H1 (cell line): ENCODE measurements at regions not wholly inside any gene's neighbourhood (a gene's known extent, or its start where the extent isn't known, plus 50 kb on each side); places are given as distances from the start of the nearest gene placed in this dataset.

ENCODE experiments used
- CTCF ChIA-PET: fragments of 300-600 bp; sonication (Branson Sonifier 250); formaldehyde crosslinking; loops from one replicate; lab custom pipeline; 2021; ENCODE audit not compliant: partially characterized antibody; lab: Charles Lee
- POLR2A ChIA-PET: fragments of 300-600 bp; sonication (Branson Sonifier 250); formaldehyde crosslinking; loops from one replicate; lab custom pipeline; 2021; ENCODE audit warnings: inconsistent platforms; ENCODE audit not compliant: partially characterized antibody; lab: Charles Lee
- DNase-seq, 2 experiments: peaks; one replicate each; pipeline versions ENCODE4 v3.0.0 to v3.0.0-alpha.2; 2010 to 2022; ENCODE audit warnings: low spot score in 2 of 2, low read depth in 1 of 2, mixed read lengths in 1 of 2
- FAIRE-seq: peaks from 2 replicates; lab custom pipeline; 2011; peaks lifted over from hg19 to GRCh38; lab: Jason Lieb, UNC
- H2AFZ ChIP-seq: 2 replicates; pipeline ENCODE4 v1.8.1; 2012; ENCODE audit warnings: low read length, inconsistent platforms
- H2AK5ac ChIP-seq: 2 replicates; pipeline ENCODE4 v1.6.1; 2013; ENCODE audit warnings: low read depth, low read length
- H2BK120ac ChIP-seq: replicated peaks from 2 replicates; pipeline ENCODE3; 2013; ENCODE audit warnings: low read depth, low read length, inconsistent platforms
- H2BK12ac ChIP-seq: 2 replicates; pipeline ENCODE4 v1.6.1; 2013; ENCODE audit warnings: low read depth, low read length
- H2BK15ac ChIP-seq: 2 replicates; pipeline ENCODE4 v1.6.1; 2013; ENCODE audit warnings: low read length
- H2BK20ac ChIP-seq: 2 replicates; pipeline ENCODE4 v1.6.1; 2013; ENCODE audit warnings: low read length
- H2BK5ac ChIP-seq: 2 replicates; pipeline ENCODE4 v1.6.1; 2013; ENCODE audit warnings: low read depth, low read length
- H3K14ac ChIP-seq: 2 replicates; pipeline ENCODE4 v1.6.1; 2013; ENCODE audit warnings: inconsistent platforms; ENCODE audit not compliant: insufficient read length
- H3K18ac ChIP-seq: 2 replicates; pipeline ENCODE4 v1.6.1; 2013; ENCODE audit warnings: low read length; ENCODE audit errors: extremely low read depth
- H3K23ac ChIP-seq: 2 replicates; pipeline ENCODE4 v1.6.1; 2013; ENCODE audit warnings: inconsistent platforms; ENCODE audit not compliant: insufficient read length
- H3K23me2 ChIP-seq: 2 replicates; pipeline ENCODE4 v1.6.1; 2013; ENCODE audit warnings: low read depth, low read length
- H3K27ac ChIP-seq: 2 replicates; pipeline ENCODE4 v1.6.1; 2011; ENCODE audit warnings: low read depth, low read length, inconsistent platforms
- H3K27me3 ChIP-seq, 4 experiments: replicated peaks in 1 of 4; 1 replicate in 1 of 4; 2 replicates in 3 of 4; pipeline versions ENCODE4 v1.6.1 to v1.8.1; 2011 to 2013; ENCODE audit warnings: low read length in 3 of 4, mild to moderate bottlenecking in 3 of 4, inconsistent platforms in 2 of 4, mixed read lengths in 2 of 4, moderate library complexity in 1 of 4; ENCODE audit not compliant: control insufficient read depth in 3 of 4, insufficient read depth in 3 of 4; ENCODE audit errors: extremely low read depth in 1 of 4
- H3K36me3 ChIP-seq, 4 experiments: 2 replicates each; pipeline versions ENCODE4 v1.6.1 to v1.8.1; 2011 to 2013; ENCODE audit warnings: mild to moderate bottlenecking in 4 of 4, low read length in 3 of 4, moderate library complexity in 2 of 4, control low read depth in 1 of 4, inconsistent platforms in 1 of 4; ENCODE audit not compliant: insufficient read depth in 4 of 4, control insufficient read depth in 2 of 4
- H3K4ac ChIP-seq: replicated peaks from 2 replicates; pipeline ENCODE3; 2013; ENCODE audit warnings: low read length, low read depth, mixed read lengths, inconsistent platforms; ENCODE audit not compliant: insufficient read length
- H3K4me1 ChIP-seq, 4 experiments: replicated peaks in 1 of 4; 1 replicate in 1 of 4; 2 replicates in 3 of 4; pipeline versions ENCODE4 v1.6.1 to v1.8.1; 2011 to 2013; ENCODE audit warnings: low read length in 3 of 4, inconsistent platforms in 2 of 4, mixed read lengths in 1 of 4; ENCODE audit not compliant: insufficient read depth in 4 of 4, control insufficient read depth in 3 of 4
- H3K4me2 ChIP-seq, 2 experiments: 2 replicates each; pipeline versions ENCODE4 v1.6.1 to v1.8.1; 2011 to 2013; ENCODE audit warnings: low read depth in 2 of 2, low read length in 2 of 2, control low read depth in 1 of 2, inconsistent platforms in 1 of 2, mild to moderate bottlenecking in 1 of 2; ENCODE audit not compliant: insufficient read depth in 1 of 2
- H3K4me3 ChIP-seq, 4 experiments: fragments of 200-600, 300-600 bp in 1 of 4; sonication (generic), shearing (Covaris generic), sonication (Bioruptor Twin) in 1 of 4; 2 replicates each; pipeline versions ENCODE4 v1.5.1 to v1.8.1; 2011 to 2016; ENCODE audit warnings: low read length in 4 of 4, low read depth in 3 of 4, control low read depth in 2 of 4, inconsistent platforms in 2 of 4, mild to moderate bottlenecking in 2 of 4, mixed read lengths in 1 of 4, moderate library complexity in 1 of 4; ENCODE audit not compliant: insufficient read depth in 2 of 4; ENCODE audit errors: extremely low read depth in 1 of 4
- H3K56ac ChIP-seq: replicated peaks from 2 replicates; pipeline ENCODE3; 2013; ENCODE audit warnings: low read depth, mild to moderate bottlenecking, mixed read lengths, low read length, inconsistent platforms; ENCODE audit not compliant: insufficient read length
- H3K79me1 ChIP-seq: 2 replicates; pipeline ENCODE4 v1.6.1; 2013; ENCODE audit warnings: low read depth, low read length, control low read depth
- H3K79me2 ChIP-seq, 2 experiments: 2 replicates each; pipeline versions ENCODE4 v1.6.1 to v1.8.1; 2012 to 2013; ENCODE audit warnings: low read length in 2 of 2, mild to moderate bottlenecking in 2 of 2, inconsistent platforms in 1 of 2; ENCODE audit not compliant: insufficient read depth in 2 of 2, control insufficient read depth in 1 of 2
- H3K9ac ChIP-seq, 4 experiments: replicated peaks in 1 of 4; 1 replicate in 1 of 4; 2 replicates in 3 of 4; pipeline versions ENCODE4 v1.6.1 to v1.8.1; 2011 to 2013; ENCODE audit warnings: low read depth in 3 of 4, low read length in 3 of 4, control low read depth in 2 of 4, mild to moderate bottlenecking in 2 of 4, moderate library complexity in 2 of 4, inconsistent platforms in 1 of 4; ENCODE audit errors: extremely low read depth in 1 of 4
- H3K9me3 ChIP-seq, 2 experiments: 2 replicates each; pipeline versions ENCODE4 v1.6.1 to v1.8.1; 2012 to 2013; ENCODE audit warnings: mild to moderate bottlenecking in 2 of 2, moderate library complexity in 2 of 2, control low read depth in 1 of 2, inconsistent platforms in 1 of 2, low read depth in 1 of 2, low read length in 1 of 2, mixed read lengths in 1 of 2; ENCODE audit not compliant: insufficient read depth in 2 of 2
- H4K20me1 ChIP-seq, 2 experiments: replicated peaks in 1 of 2; 2 replicates each; pipeline versions ENCODE3 to v1.8.1; 2011 to 2013; ENCODE audit warnings: inconsistent platforms in 2 of 2, low read length in 2 of 2, mild to moderate bottlenecking in 1 of 2; ENCODE audit not compliant: insufficient read depth in 2 of 2, control insufficient read depth in 1 of 2
- H4K5ac ChIP-seq: 2 replicates; pipeline ENCODE4 v1.6.1; 2013; ENCODE audit warnings: low read length, low read depth, mixed read lengths, inconsistent platforms; ENCODE audit not compliant: insufficient read length
- H4K8ac ChIP-seq: 2 replicates; pipeline ENCODE4 v1.8.0; 2013; ENCODE audit warnings: mild to moderate bottlenecking, moderate library complexity, low read length, inconsistent platforms; ENCODE audit not compliant: insufficient read depth; ENCODE audit errors: extremely low read depth
- H4K91ac ChIP-seq: replicated peaks from 2 replicates; pipeline ENCODE3; 2013; ENCODE audit warnings: low read length, mixed read lengths, inconsistent platforms; ENCODE audit not compliant: insufficient read length
- CBX5 ChIP-seq: fragments of 300-800, 300-1000 bp; sonication (generic); IDR thresholded peaks from 2 replicates; pipeline ENCODE4 v1.7.1; 2016; ENCODE audit warnings: antibody characterized with exemption, low read length, low read depth
- KDM5A ChIP-seq: fragments of 200-600 bp; IDR thresholded peaks from 2 replicates; pipeline ENCODE4 v1.7.1; 2012; ENCODE audit warnings: mild to moderate bottlenecking, low read length, inconsistent platforms, mixed read lengths
- MAFK ChIP-seq: IDR thresholded peaks from 2 replicates; pipeline ENCODE4 v1.6.1; 2012; ENCODE audit warnings: low read depth, mild to moderate bottlenecking, improper control_type of control experiment, low read length
- SP4 ChIP-seq: IDR thresholded peaks from 2 replicates; pipeline ENCODE4 v1.6.1; 2012; ENCODE audit warnings: low read length, inconsistent platforms
- WGBS, 2 experiments: shearing (Covaris generic) in 1 of 2; methylation state at CpG; one replicate each; pipeline versions ENCODE4 v1.1.6 to v1.1.7; 2013 to 2015; ENCODE audit warnings: low lambda C conversion rate in 2 of 2, mixed read lengths in 2 of 2, inconsistent platforms in 1 of 2, low coverage in 1 of 2, missing lambda C conversion rate in 1 of 2; ENCODE audit not compliant: insufficient replicate concordance in 2 of 2, insufficient coverage in 1 of 2, insufficient read length in 1 of 2; ENCODE audit errors: extremely low coverage in 1 of 2, missing lambda C conversion rate in 1 of 2; 5-methylcytosine and 5-hydroxymethylcytosine counted together

DNA sequence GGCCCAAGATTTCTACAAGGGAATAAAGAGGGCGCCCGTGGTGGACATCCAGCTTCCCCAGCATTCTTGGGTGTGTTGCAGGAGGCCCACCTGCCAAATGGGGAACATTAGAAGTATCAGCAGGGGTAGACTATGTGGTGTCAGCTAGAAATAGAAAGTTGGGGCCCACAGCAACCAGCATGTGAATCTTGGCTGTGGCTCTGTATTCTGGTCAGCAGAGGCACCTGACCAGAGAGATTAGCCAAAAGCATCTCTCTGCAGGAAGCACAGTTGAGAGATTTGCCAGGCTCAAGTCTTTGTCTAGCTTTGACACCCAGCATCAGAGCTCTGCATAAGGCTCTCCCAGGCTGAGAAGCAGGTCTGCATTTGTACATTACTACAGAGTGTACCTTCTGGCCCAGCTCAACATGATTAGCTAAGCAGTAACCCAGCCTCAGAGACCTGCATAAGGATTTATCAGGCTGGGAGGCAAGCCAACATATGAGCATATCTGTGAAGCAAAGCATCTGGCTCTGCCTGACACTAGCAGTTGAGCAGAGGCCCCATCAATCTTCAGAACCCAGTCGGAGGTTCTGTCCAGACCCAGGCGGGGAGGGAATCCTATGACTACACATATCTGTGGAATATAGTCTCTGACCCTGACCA, 79.9 kb downstream of the MS4A13 start:
- Histone ChIP-seq H3K27ac (no peak overlapping the region), H3K4me2 (no peak overlapping the region), H3K9me3 (no peaks in the 10 kb centered on the region), H4K91ac (no peak overlapping the region), H3K14ac (no peak overlapping the region), H3K18ac (no peak overlapping the region), H2BK5ac (no peak overlapping the region), H2BK12ac (no peak overlapping the region), H2AK5ac (no peak overlapping the region), H3K23me2 (no peaks in the 10 kb centered on the region), H4K8ac (no peak overlapping the region), H3K4me1 (no peaks in the 10 kb centered on the region), H2BK120ac (no peak overlapping the region), H3K79me1 (no peaks in the 10 kb centered on the region), H4K5ac (no peak overlapping the region), H3K27me3 (no peaks in the 10 kb centered on the region), H3K4ac (no peak overlapping the region), H3K9ac (no peak overlapping the region), H2BK15ac (no peak overlapping the region), H4K20me1 (no peaks in the 10 kb centered on the region), H2BK20ac (no peak overlapping the region), H3K79me2 (no peaks in the 10 kb centered on the region), H3K36me3 (no peaks in the 10 kb centered on the region), H3K23ac (no peak overlapping the region), H3K4me3 (no peak overlapping the region), H3K56ac (no peak overlapping the region), H2AFZ (no peak overlapping the region)
- TF ChIP-seq KDM5A (no peak), MAFK (no peak), SP4 (no peak), CBX5 (no peak)
- no peak for DNase-seq
- 86% methylated on average over 4 of the region's 4 CpGs; no CpG with 5 or more reads in 1 of the 2 experiments for WGBS, 2 experiments
- ChIA-PET POLR2A (no interaction called here), CTCF (interaction anchor here (0.6 to 1.5 kb wide), 6 partner anchors 13 to 266 kb away, joined by 3 to 5 read pairs (median 3); no protein-coding TSS in a partner anchor)
- FAIRE-seq: no peak
